NCI-H2107 treated with DMSO at 0.1 percent for 48 hours (cell line): ENCODE measurements at regions not wholly inside any gene's neighbourhood (a gene's known extent, or its start where the extent isn't known, plus 50 kb on each side); places are given as distances from the start of the nearest gene placed in this dataset.
"Not testable (repeated sequence)": the region's sequence is repeated elsewhere in the genome, so short reads cannot be mapped to it uniquely, and the experiment has no call there.

Experiments
- DNase-seq: peaks from one replicate; lab custom pipeline; 2025; ENCODE audit not compliant: unreplicated experiment; lab: John Stamatoyannopoulos, UW

- no peak for DNase-seq
Observed at GRCh38 chr2:133871545-133872209, 303.4 kb upstream of the NCKAP5 start.

- no peak for DNase-seq
Observed at GRCh38 chr2:133878326-133878725, 310.1 kb upstream of the NCKAP5 start.

- DNase-seq: no peak
Observed at GRCh38 chr2:133879703-133880102, 311.4 kb upstream of the NCKAP5 start.

- not testable (repeated sequence) for DNase-seq
Observed at GRCh38 chr2:133882159-133882558, 313.9 kb upstream of the NCKAP5 start.

GRCh38 chr2:133884739-133885381 is 316.6 kb upstream of the NCKAP5 start:
- DNase-seq: no peak

GRCh38 chr2:133885847-133886246 is 317.6 kb upstream of the NCKAP5 start:
- no peak for DNase-seq

GRCh38 chr2:133886735-133887675 is 318.7 kb upstream of the NCKAP5 start:
- DNase-seq: peak; percentile 36

GRCh38 chr2:133887676-133888040 is 319.4 kb upstream of the NCKAP5 start:
- no peak for DNase-seq

GRCh38 chr2:133888107-133888506 is 319.8 kb upstream of the NCKAP5 start:
- DNase-seq: no peak

- no peak for DNase-seq
Observed at GRCh38 chr2:133888621-133889219, 320.5 kb upstream of the NCKAP5 start.

GRCh38 chr2:133892352-133892913 is 324.2 kb upstream of the NCKAP5 start:
- DNase-seq: no peak

GRCh38 chr2:133894429-133894828 is 326.2 kb upstream of the NCKAP5 start:
- no peak for DNase-seq

GRCh38 chr2:133897838-133898237 is 329.6 kb upstream of the NCKAP5 start:
- DNase-seq: not testable (repeated sequence)

- no peak for DNase-seq
Observed at GRCh38 chr2:133900909-133901308, 332.6 kb upstream of the NCKAP5 start.

GRCh38 chr2:133906396-133906795 is 338.1 kb upstream of the NCKAP5 start:
- DNase-seq: no peak

GRCh38 chr2:133906926-133907325 is 338.7 kb upstream of the NCKAP5 start:
- no peak for DNase-seq

- no peak for DNase-seq
Observed at GRCh38 chr2:133908171-133908570, 339.9 kb upstream of the NCKAP5 start.

- no peak for DNase-seq
Observed at GRCh38 chr2:133918141-133918540, 335.7 kb upstream of the MGAT5 start.

- DNase-seq: no peak
Observed at GRCh38 chr2:133919285-133919684, 334.6 kb upstream of the MGAT5 start.

- DNase-seq: no peak
Observed at GRCh38 chr2:133927894-133928293, 326.0 kb upstream of the MGAT5 start.

- DNase-seq: no peak
Observed at GRCh38 chr2:133936096-133936495, 317.8 kb upstream of the MGAT5 start.
